ENCODE measurements at regions not wholly inside any gene's neighbourhood (a gene's known extent, or its start where the extent isn't known, plus 50 kb on each side); places are given as distances from the start of the nearest gene placed in this dataset.

DNA sequence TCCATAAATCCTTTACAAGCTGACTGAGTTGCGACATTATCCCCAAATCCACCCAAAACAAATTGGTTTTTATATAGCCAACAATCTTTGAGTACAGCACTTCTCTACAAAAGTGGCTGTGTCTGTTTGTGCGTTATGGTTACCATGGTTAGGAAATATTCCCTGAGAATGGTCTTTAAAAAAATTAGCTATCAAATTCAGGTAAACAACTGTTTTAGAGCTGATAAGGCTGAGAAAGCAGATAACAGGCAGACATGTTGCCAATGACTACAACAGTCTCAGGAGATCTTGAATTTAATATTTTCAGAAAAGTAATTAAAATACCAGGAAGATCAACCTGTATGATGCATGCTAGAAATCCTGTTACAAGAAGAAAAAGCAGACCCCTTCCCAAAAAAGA lies 248.0 kb downstream of the RASSF9 start:
- no peak overlapping the region for H3K27ac ChIP-seq (ENCODE audit: low read depth, low read length, poor library complexity, severe bottlenecking)
- H3F3A ChIP-seq (ENCODE audit: insufficient read depth, low read length): no peaks in the 10 kb centered on the region
- H3K27me3 ChIP-seq (ENCODE audit: insufficient read depth, low read length): no peaks in the 10 kb centered on the region
- no peaks in the 10 kb centered on the region for H3K9me3 ChIP-seq (ENCODE audit: low read length)
- no peaks in the 10 kb centered on the region for H3K4me1 ChIP-seq (ENCODE audit: insufficient read depth, low read length, severe bottlenecking)
- no peaks in the 10 kb centered on the region for H3K79me2 ChIP-seq (ENCODE audit: insufficient read depth, low read length)
- no peaks in the 10 kb centered on the region for H3K9me2 ChIP-seq (ENCODE audit: low read depth, low read length)
- H3K4me3 ChIP-seq (ENCODE audit: low read depth, low read length, poor library complexity, severe bottlenecking): no peak overlapping the region
- H3K36me3 ChIP-seq (ENCODE audit: insufficient read depth, low read length): no peaks in the 10 kb centered on the region
- TF ChIP-seq, protein P1, sequence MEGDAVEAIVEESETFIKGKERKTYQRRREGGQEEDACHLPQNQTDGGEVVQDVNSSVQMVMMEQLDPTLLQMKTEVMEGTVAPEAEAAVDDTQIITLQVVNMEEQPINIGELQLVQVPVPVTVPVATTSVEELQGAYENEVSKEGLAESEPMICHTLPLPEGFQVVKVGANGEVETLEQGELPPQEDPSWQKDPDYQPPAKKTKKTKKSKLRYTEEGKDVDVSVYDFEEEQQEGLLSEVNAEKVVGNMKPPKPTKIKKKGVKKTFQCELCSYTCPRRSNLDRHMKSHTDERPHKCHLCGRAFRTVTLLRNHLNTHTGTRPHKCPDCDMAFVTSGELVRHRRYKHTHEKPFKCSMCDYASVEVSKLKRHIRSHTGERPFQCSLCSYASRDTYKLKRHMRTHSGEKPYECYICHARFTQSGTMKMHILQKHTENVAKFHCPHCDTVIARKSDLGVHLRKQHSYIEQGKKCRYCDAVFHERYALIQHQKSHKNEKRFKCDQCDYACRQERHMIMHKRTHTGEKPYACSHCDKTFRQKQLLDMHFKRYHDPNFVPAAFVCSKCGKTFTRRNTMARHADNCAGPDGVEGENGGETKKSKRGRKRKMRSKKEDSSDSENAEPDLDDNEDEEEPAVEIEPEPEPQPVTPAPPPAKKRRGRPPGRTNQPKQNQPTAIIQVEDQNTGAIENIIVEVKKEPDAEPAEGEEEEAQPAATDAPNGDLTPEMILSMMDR (IDR thresholded peaks at IDR 0.05; ENCODE audit: low read length): no peak
- no peak for TF ChIP-seq EZH2 (IDR thresholded peaks at IDR 0.05; ENCODE audit: borderline replicate concordance, low read length)
- H2AFZ ChIP-seq (ENCODE audit: low read length): no peak overlapping the region
- H3K9ac ChIP-seq (ENCODE audit: low read length): no peak overlapping the region
- no peak overlapping the region for H3K4me2 ChIP-seq (ENCODE audit: low read length)
- no peaks in the 10 kb centered on the region for H4K20me1 ChIP-seq (ENCODE audit: insufficient read depth, low read length)

DNA sequence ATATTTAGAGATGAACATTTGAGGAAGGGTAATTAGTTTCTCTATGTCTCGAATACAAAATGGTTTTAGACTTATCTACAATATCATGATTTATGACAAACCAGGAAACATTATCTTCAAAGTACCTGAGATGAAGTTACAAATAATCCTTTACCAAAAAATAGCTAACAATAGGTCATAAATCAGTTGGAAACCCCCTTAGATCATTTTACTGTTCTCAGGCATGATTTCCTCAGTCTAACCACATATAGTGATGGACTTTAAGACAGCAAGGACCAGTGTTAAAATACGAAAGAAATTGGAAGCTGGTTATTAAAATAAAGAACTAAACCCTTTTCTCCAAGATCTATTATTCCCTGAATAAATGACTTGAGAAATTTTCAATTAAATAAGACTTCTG lies 235.4 kb downstream of the RASSF9 start:
- H3K4me1 ChIP-seq (ENCODE audit: insufficient read depth, low read length, severe bottlenecking): no peaks in the 10 kb centered on the region
- no peaks in the 10 kb centered on the region for H3K36me3 ChIP-seq (ENCODE audit: insufficient read depth, low read length)
- H3K4me2 ChIP-seq (ENCODE audit: low read length): no peak overlapping the region
- no peaks in the 10 kb centered on the region for H3K27me3 ChIP-seq (ENCODE audit: insufficient read depth, low read length)
- no peaks in the 10 kb centered on the region for H3K9me3 ChIP-seq (ENCODE audit: low read length)
- no peaks in the 10 kb centered on the region for H3F3A ChIP-seq (ENCODE audit: insufficient read depth, low read length)
- H3K4me3 ChIP-seq (ENCODE audit: low read depth, low read length, poor library complexity, severe bottlenecking): no peak overlapping the region
- H3K79me2 ChIP-seq (ENCODE audit: insufficient read depth, low read length): no peaks in the 10 kb centered on the region
- H4K20me1 ChIP-seq (ENCODE audit: insufficient read depth, low read length): no peaks in the 10 kb centered on the region
- H3K9ac ChIP-seq (ENCODE audit: low read length): no peak overlapping the region
- H3K9me2 ChIP-seq (ENCODE audit: low read depth, low read length): no peaks in the 10 kb centered on the region
- no peak overlapping the region for H3K27ac ChIP-seq (ENCODE audit: low read depth, low read length, poor library complexity, severe bottlenecking)
- H2AFZ ChIP-seq (ENCODE audit: low read length): no peak overlapping the region
- no peak for TF ChIP-seq EZH2 (IDR thresholded peaks at IDR 0.05; ENCODE audit: borderline replicate concordance, low read length)
- TF ChIP-seq, protein P1 (IDR thresholded peaks at IDR 0.05; ENCODE audit: low read length): no peak

DNA sequence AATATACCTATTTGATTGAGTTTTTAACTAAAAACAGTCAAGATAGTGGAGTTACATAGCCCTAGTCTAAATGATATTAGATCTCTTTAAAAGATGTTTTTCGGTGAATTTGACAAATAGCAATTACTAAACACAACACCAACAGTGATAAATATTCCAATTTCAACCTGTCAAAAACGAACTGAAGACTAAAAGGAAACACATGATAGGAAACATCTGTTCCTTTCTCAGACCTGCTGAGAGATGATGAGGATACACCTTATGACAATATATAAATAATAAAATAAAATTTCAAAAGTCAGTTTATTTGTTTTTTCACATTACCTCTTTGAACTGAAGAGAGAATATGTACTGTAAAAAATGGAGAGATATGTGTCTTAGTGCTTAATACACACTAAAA lies 232.7 kb downstream of the RASSF9 start:
- H3K9ac ChIP-seq (ENCODE audit: low read length): no peak overlapping the region

More for the DNA sequence above, 232.7 kb downstream of the RASSF9 start:
- H3K9me2 ChIP-seq (ENCODE audit: low read depth, low read length): no peaks in the 10 kb centered on the region; the same call in 1 of the 2 replicates
- no peak overlapping the region for H2AFZ ChIP-seq (ENCODE audit: low read length)
- H3K36me3 ChIP-seq (ENCODE audit: insufficient read depth, low read length): no peaks in the 10 kb centered on the region
- H3K79me2 ChIP-seq (ENCODE audit: insufficient read depth, low read length): no peaks in the 10 kb centered on the region
- H3K9me3 ChIP-seq (ENCODE audit: low read length): no peaks in the 10 kb centered on the region
- H4K20me1 ChIP-seq (ENCODE audit: insufficient read depth, low read length): no peaks in the 10 kb centered on the region
- no peaks in the 10 kb centered on the region for H3K4me1 ChIP-seq (ENCODE audit: insufficient read depth, low read length, severe bottlenecking)
- TF ChIP-seq, protein P1 (IDR thresholded peaks at IDR 0.05; ENCODE audit: low read length): no peak
- TF ChIP-seq EZH2 (IDR thresholded peaks at IDR 0.05; ENCODE audit: borderline replicate concordance, low read length): no peak
- no peak overlapping the region for H3K4me3 ChIP-seq (ENCODE audit: low read depth, low read length, poor library complexity, severe bottlenecking)
- no peak overlapping the region for H3K27ac ChIP-seq (ENCODE audit: low read depth, low read length, poor library complexity, severe bottlenecking)
- H3K27me3 ChIP-seq (ENCODE audit: insufficient read depth, low read length): no peaks in the 10 kb centered on the region
- no peaks in the 10 kb centered on the region for H3F3A ChIP-seq (ENCODE audit: insufficient read depth, low read length)
- H3K4me2 ChIP-seq (ENCODE audit: low read length): no peak overlapping the region
